ENCODE measurements at regions not wholly inside any gene's neighbourhood (a gene's known extent, or its start where the extent isn't known, plus 50 kb on each side); places are given as distances from the start of the nearest gene placed in this dataset.

GRCh38 chr5:173667702-173668101 is 51.3 kb upstream of the BOD1 start:
- no peak for TF ChIP-seq ZFX (IDR thresholded peaks at IDR 0.05)
- TF ChIP-seq, protein P1, sequence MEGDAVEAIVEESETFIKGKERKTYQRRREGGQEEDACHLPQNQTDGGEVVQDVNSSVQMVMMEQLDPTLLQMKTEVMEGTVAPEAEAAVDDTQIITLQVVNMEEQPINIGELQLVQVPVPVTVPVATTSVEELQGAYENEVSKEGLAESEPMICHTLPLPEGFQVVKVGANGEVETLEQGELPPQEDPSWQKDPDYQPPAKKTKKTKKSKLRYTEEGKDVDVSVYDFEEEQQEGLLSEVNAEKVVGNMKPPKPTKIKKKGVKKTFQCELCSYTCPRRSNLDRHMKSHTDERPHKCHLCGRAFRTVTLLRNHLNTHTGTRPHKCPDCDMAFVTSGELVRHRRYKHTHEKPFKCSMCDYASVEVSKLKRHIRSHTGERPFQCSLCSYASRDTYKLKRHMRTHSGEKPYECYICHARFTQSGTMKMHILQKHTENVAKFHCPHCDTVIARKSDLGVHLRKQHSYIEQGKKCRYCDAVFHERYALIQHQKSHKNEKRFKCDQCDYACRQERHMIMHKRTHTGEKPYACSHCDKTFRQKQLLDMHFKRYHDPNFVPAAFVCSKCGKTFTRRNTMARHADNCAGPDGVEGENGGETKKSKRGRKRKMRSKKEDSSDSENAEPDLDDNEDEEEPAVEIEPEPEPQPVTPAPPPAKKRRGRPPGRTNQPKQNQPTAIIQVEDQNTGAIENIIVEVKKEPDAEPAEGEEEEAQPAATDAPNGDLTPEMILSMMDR (conservative IDR thresholded peaks at IDR 0.05) = no peak
- H3K27ac ChIP-seq = no peak overlapping the region

GRCh38 chr5:173668245-173668800 is 51.9 kb upstream of the BOD1 start:
- TF ChIP-seq ZFX (IDR thresholded peaks at IDR 0.05) = no peak
- TF ChIP-seq, protein P1 (conservative IDR thresholded peaks at IDR 0.05) = no peak
- no peak overlapping the region; the same call in 1 of the 2 replicates for H3K27ac ChIP-seq

GRCh38 chr5:173668910-173669309 is 52.5 kb upstream of the BOD1 start:
- peak overlapping the region; percentile 60; the same call in 1 of the 2 replicates for H3K27ac ChIP-seq
- TF ChIP-seq ZFX (IDR thresholded peaks at IDR 0.05) = no peak
- TF ChIP-seq, protein P1 (conservative IDR thresholded peaks at IDR 0.05) = no peak

DNA sequence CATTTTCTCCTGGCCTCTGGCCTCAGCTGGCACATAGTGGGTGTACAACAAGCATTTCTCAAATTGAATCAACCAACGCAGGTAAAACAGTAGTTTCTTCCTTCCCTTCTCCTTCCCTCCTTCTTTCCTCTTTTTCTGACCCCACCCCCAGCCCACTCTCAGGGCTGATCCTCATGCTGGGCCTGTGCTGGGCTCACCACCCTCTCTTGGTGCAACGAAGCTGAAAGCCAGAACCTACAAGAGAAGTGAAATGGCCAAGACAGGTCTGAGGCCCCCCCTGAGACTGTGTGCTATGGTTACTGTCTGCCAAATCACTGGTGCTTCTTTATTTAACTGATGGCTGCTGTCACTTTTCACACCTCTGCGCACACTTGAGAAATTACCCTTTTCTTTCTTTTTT is 53.0 kb upstream of the BOD1 start:
- peak overlapping the region; percentile 60 for H3K27ac ChIP-seq
- TF ChIP-seq, protein P1 (conservative IDR thresholded peaks at IDR 0.05) = no peak
- no peak for TF ChIP-seq ZFX (IDR thresholded peaks at IDR 0.05)

- H3K27ac ChIP-seq = peak overlapping the region; percentile 56; the same call in 1 of the 2 replicates
- TF ChIP-seq ZFX (IDR thresholded peaks at IDR 0.05) = no peak
- TF ChIP-seq, protein P1 (conservative IDR thresholded peaks at IDR 0.05) = no peak
Observed at GRCh38 chr5:173670130-173670651, 53.7 kb upstream of the BOD1 start.

DNA sequence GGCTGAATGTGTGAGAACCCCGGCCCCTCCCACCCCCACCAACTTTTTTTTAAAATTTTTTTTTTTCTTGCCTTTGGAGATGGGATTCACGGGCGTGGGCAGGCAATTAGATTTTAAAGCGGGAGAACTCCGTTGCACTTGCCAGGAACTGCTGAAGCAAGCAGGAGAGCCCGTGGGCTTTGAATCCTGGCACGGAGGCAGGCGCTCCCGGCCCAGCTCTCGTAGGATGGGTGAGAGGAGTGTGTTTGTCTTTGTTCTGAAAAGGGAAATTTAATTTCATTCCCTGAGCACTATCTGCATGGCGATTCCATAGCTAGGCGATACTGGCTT is 54.3 kb upstream of the BOD1 start:
- H3K27ac ChIP-seq = peak overlapping the region; percentile 56
- TF ChIP-seq, protein P1 (conservative IDR thresholded peaks at IDR 0.05) = no peak
- TF ChIP-seq ZFX (IDR thresholded peaks at IDR 0.05) = no peak

DNA sequence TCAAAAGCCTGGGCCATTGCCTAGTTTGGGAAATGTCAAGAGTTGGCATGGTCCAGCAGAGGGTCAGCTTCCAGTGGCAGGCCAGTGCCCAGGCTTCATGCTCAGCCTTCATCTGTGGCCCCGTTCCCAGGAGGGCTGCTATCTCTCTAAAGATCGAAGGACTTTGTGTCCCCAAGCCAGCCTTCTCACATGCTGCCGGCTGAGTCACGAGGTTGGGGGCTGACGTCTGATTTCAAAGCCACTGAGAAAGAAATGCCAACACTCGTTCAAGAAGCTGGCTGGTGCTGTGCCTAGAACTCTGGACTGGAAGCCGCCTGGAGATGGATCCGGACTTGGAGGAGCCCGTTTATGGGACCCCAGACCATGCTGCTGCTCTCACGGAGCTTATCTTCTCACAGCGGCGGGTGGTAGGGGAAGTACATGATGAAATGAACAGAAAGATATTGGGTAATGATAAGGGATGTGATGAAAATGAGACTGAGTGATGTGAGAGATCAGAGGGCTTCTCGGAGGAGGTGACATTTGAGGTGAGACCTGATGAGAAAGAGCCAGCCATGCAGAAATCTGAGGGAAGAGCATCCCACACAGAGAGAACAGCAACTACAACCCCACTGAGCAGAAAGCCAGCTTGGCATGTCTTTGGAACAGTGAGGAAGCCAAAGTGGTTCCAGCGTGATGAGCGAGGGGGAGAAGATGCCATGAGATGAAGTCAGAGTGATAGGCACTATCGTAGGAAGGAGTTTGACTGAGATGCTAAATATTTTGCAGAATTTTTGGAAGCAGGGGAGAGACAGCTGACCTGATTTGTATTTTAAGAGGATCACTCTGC is 54.9 kb upstream of the BOD1 start:
- no peak for TF ChIP-seq ZFX (IDR thresholded peaks at IDR 0.05)
- TF ChIP-seq, protein P1 (conservative IDR thresholded peaks at IDR 0.05) = no peak
- peak overlapping the region; percentile 56 for H3K27ac ChIP-seq

All from C4-2B (cell line).